ENCODE measurements at regions not wholly inside any gene's neighbourhood (a gene's known extent, or its start where the extent isn't known, plus 50 kb on each side); places are given as distances from the start of the nearest gene placed in this dataset.

- DNase-seq, result no peak
Observed at GRCh38 chr2:129731907-129732629, 247.4 kb upstream of the RAB6C start.

DNA sequence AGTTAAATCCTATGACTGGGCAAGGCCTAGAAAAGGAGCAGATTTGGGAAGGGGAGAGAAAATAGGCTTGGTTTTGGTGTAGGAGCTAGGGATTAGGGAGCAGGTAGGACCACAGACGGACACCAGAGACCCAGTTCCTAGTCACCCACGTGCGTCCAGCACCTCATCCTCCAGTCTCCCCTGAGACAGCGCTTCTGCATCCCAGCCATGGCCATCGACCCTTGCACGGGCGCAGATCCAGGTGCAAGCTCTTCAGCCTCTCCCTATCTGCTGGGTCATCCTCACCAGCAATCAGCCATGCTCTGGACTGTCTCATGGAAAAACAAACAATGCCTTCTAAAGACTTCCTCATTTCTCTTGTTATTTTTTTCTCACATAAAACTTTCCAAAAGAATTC lies 246.8 kb upstream of the RAB6C start:
- no peak for DNase-seq

DNA sequence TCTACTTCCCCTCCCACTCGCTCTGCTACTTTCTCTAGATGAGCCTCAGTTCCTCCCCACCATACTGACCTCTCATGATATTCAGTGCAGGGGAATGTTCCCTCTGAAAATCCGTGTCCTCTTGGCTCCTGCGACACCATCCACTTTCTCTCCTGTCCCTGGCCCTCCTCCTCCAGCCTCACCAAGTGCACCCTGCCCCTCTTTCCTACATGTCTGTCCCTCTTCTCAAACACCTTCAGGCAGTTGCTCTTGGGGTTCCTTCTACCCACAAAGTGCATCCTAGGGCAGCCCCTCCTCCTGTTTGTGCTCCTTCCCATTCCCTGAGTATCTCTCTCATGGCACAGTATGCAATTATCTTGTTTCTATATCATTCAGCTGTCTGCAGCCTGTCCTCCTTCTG lies 246.4 kb upstream of the RAB6C start:
- DNase-seq, result no peak

- DNase-seq, result no peak
Observed at GRCh38 chr2:129733579-129733978, 245.9 kb upstream of the RAB6C start.

DNA sequence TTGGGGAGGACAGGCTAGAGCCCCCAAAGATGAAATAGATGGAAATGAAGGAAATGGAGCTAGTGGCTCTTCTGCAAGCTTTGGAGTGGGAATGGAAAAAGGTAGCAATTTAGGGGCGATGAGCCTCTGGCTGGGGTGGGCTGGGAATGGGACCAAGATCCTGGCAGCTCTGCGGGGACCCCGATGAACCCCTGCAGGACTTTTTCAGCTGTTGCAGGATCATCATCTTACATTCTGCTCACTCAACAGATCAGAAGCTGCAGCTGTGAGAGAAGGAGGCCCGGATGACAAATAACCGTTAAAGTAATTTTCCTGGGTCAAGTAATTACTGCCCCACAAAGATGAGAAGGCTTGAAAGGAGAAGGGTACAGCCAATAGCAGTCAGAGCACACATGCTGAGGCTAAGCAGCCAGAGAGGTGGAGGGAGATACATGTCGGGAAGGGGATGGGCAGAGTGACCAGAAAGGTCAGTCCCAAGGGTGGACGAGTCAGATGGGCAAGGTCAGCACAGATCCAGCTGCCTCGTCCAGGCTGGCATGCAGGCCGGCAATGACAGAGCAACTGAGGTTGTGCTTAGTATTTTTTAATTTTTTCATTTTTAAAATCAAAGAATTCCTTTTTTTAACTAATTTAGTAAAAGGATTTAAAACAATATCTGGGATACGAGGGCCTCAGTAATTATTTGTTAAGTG lies 245.0 kb upstream of the RAB6C start:
- DNase-seq, result no peak

DNA sequence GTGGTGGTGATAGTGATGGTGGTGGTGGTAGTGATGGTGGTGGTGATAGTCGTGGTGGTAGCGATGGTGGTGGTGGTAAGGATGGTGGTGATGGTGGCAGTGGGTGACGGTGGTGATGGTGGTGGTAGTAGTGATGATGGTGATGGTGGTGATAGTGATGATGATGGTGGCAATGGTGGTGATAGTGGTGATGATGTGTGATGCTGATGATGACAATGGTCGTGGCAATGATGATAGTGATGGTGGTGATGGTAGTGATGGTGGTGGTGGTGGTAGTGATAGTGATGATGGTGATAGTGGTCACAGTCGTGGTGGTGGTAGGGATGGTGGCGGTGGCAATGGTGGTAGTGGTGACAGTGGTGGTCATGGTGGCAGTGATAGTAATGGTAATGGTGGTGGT lies 243.9 kb upstream of the RAB6C start:
- DNase-seq, result no peak

GRCh38 chr2:129737660-129738527 lies 241.6 kb upstream of the RAB6C start:
- DNase-seq, result no peak

- no peak for DNase-seq
Observed at GRCh38 chr2:129738799-129739198, 240.7 kb upstream of the RAB6C start.

DNA sequence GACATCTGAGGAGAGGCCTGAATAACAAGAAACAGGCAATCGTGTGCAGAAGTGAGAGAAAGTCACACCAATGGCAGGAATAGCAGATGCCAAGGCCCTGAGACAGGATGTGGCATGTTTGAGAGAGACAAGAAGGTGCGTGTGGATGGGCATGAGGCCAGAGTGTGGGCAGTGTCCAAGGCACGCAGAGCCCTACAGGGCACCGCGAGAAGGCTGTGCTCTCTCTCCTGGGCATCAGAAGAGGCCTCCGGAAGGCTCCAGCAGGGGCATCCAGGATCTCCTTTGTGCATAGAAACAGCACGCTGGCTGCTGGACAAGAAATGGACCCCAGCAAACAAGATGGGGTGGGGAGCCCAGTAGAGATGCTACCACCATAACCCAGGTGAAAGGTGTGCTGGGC lies 239.0 kb upstream of the RAB6C start:
- DNase-seq, result no peak

GRCh38 chr2:129741165-129741564 lies 238.3 kb upstream of the RAB6C start:
- DNase-seq, result no peak

DNA sequence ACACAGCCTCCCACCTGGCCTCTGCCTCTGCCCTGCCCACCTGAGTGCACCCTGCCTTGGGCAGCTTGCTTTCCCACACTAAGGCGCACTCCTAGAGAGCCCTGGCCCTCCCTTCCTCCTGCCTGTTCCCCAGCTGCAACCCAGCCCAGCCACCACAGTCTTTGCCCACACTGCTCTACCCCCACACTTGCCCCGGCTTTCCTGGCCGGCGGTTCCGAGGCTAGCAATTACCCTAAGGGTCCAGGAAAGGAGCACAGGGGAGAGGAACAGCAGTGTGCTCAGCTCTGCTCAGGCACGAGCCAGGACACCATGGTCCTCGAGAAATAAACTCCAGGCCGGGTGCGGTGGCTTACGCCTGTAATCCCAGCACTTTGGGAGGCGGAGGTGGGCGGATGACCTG lies 237.8 kb upstream of the RAB6C start:
- no peak for DNase-seq

- no peak for DNase-seq
Observed at GRCh38 chr2:129742415-129743180, 236.9 kb upstream of the RAB6C start.

- DNase-seq, result no peak
Observed at GRCh38 chr2:129744141-129744540, 235.3 kb upstream of the RAB6C start.

DNA sequence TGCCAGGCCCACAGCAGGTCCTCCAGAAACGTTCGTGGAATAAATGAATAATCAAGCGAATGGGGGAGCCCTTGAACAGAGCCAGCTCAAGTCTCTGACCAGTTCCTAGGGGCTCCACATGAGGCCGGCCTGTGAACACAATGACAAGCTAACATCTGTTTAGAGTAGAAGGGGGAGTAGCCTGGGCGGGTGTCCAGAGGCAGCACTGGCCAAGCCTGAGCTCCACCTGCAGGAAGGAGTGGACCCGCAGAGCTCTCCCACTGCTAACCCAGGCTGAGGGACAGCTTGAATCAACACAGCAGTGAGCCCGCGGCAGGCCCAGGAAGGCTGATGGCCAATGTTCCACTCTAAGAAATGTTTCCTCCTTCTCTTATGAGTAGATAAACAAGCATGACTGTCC lies 234.8 kb upstream of the RAB6C start:
- no peak for DNase-seq

DNA sequence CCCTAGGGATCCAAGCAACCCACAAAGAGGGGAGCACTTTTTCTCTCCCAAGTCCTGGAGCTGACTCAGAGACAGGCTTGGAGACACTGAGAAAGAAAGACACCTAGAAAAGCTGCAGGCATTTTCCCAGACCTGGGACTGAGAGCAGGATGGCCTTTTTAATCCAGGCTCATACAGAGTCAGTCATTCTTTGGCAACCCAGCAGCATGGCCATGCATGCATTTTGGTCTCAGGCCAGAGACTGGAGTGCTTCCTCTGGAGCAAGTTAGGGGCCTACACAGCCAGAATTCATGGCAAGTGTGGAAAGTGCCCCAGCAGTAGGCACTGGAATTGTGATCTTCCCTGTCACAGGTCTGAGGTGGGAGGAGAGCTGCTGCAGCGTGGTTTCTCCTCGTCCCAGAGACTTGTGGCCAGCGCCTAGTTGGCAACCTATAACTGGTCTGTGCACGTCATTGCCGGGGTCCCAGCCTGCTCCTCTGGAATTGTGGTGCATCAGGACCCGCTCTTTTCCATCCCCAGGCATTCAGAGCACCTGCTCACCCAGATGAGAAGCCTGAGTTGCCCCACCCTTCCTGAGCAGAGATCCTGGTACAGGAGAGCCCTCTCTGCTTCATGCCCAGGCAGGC lies 231.9 kb upstream of the RAB6C start:
- DNase-seq, result no peak

DNA sequence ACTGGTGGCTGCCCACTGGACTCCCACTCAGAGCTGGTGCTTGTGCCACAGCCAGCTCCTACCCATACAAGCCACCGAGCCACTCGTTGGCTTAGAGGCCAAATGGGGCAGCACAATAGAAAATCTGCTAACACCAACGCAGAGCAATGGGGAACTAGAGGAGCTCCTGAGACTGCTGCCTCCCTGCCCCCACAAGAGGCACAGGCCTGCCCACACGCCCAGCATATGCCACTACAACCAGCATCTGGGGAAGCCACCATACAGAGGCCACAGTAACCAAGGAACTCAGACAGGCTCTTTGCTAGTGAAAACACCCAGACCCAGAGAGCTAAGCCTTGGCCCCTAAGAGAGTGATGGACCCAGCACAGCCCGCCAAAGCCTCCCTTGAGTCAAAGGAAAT lies 231.2 kb upstream of the RAB6C start:
- no peak for DNase-seq

DNA sequence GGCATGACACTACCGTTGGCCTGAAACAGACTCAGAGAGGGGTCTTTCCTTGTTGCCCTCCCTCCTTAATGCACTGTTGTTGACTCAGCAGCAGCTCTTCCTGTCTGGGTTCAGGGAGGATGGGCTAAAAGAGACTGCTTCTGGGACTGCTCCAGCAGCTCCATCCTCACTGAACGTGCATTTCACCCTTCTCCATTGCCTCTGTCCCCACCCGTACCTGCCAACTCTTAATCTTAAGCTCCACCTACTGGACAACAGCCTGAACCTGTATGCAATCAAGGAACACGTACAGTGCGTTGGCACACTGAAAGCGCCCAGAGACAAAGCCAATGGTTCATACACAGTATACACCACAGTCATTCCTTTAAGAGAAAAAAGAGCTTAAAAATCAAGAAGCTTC lies 230.8 kb upstream of the RAB6C start:
- no peak for DNase-seq

- no peak for DNase-seq
Observed at GRCh38 chr2:129751409-129751808, 228.1 kb upstream of the RAB6C start.

- no peak for DNase-seq
Observed at GRCh38 chr2:129752176-129752575, 227.3 kb upstream of the RAB6C start.

- DNase-seq, result no peak
Observed at GRCh38 chr2:129752686-129753085, 226.8 kb upstream of the RAB6C start.

GRCh38 chr2:129753261-129753660 lies 226.2 kb upstream of the RAB6C start:
- no peak for DNase-seq

GRCh38 chr2:129754421-129754820 lies 225.0 kb upstream of the RAB6C start:
- DNase-seq, result no peak

- no peak for DNase-seq
Observed at GRCh38 chr2:129754831-129755230, 224.6 kb upstream of the RAB6C start.

Measured in NCI-H2107 (cell line).